Thyroid gland (tissue), 4 donors: ENCODE measurements at regions not wholly inside any gene's neighbourhood (a gene's known extent, or its start where the extent isn't known, plus 50 kb on each side); places are given as distances from the start of the nearest gene placed in this dataset.

ENCODE experiments used
- CTCF ChIP-seq, 6 experiments: fragments of 200-600 bp in 3 of 6; fragments of 450-650 bp in 3 of 6; sonication (generic) in 3 of 6; IDR thresholded peaks; one replicate each; pipeline ENCODE4 v1.5.1; 2016 to 2019; ENCODE audit warnings: antibody characterized with exemption in 6 of 6, mild to moderate bottlenecking in 2 of 6, inconsistent platforms in 1 of 6, moderate library complexity in 1 of 6
- POLR2A ChIP-seq, 2 donors: fragments of 450-650 bp; IDR thresholded peaks; one replicate each; pipeline ENCODE4 v1.6.1; 2017; ENCODE audit warnings: antibody characterized with exemption in 2 of 2, mild to moderate bottlenecking in 2 of 2, moderate library complexity in 1 of 2

GRCh38 chr21:28068455-28069358, 924.0 kb downstream of the LTN1 start:
- no peak for TF ChIP-seq CTCF (IDR thresholded peaks at IDR 0.05)
- TF ChIP-seq POLR2A (IDR thresholded peaks at IDR 0.05), result no peak
